ENCODE measurements at regions not wholly inside any gene's neighbourhood (a gene's known extent, or its start where the extent isn't known, plus 50 kb on each side); places are given as distances from the start of the nearest gene placed in this dataset.

DNA sequence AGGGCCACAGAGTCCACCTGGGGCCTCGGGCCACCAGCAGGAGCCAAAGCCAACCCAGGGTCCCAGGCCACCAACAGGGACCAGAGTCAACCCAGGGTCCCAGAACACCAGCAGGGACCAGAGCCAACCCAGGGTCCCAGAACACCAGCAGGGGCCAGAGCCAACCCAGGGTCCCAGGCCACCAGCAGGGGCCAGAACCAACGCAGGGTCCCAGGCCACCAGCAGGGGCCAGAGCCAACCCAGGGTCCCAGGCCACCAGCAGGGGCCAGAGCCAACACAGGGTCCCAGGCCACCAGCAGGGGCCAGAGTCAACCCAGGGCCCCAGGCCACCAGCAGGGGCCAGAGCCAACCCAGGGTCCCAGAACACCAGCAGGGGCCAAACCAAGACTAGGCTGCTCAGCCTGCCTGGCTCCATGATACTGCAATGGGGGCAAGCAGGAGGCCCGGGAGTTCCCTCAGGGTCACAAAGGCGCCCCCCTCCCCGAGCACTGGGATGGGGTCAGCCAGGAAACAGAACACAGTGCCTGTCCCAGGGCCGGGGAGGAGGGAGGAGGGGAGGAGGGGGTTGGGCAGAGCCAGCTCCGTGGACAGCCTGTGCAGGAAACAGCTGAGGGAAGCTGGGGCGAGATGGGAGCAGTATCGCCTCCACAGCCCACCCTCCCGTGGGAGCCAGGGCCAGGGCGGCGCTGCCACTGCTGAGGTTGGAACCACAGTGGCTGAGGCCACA lies 62.0 kb upstream of the PRR5 start:
- TF ChIP-seq POLR2A (IDR thresholded peaks at IDR 0.05; ENCODE audit: low read depth, low read length) (no peak), POLR2AphosphoS5 (IDR thresholded peaks at IDR 0.05; ENCODE audit: low read depth, low read length) (no peak), TAF1 (IDR thresholded peaks at IDR 0.05; ENCODE audit: borderline replicate concordance, low read depth, low read length) (no peak)
